ENCODE measurements at regions not wholly inside any gene's neighbourhood (a gene's known extent, or its start where the extent isn't known, plus 50 kb on each side); places are given as distances from the start of the nearest gene placed in this dataset.

GRCh38 chr19:30219702-30220101 lies 152.5 kb upstream of the ZNF536 start:
- TF ChIP-seq JUND (IDR thresholded peaks at IDR 0.05; ENCODE audit: low read length) (no peak), EZH2 (IDR thresholded peaks at IDR 0.05; ENCODE audit: low read depth, low read length, severe bottlenecking) (no peak), GABPA (IDR thresholded peaks at IDR 0.05; ENCODE audit: borderline replicate concordance, insufficient read depth, low read length) (no peak), CBX5 (IDR thresholded peaks at IDR 0.05; ENCODE audit: low read depth, low read length) (no peak)

Measured in H1 (cell line).